DMS 273 treated with DMSO at 0.1 percent for 48 hours (cell line): ENCODE measurements at regions not wholly inside any gene's neighbourhood (a gene's known extent, or its start where the extent isn't known, plus 50 kb on each side); places are given as distances from the start of the nearest gene placed in this dataset.

ENCODE experiments used
- DNase-seq: peaks from one replicate; lab custom pipeline; 2025; lab: John Stamatoyannopoulos, UW

GRCh38 chr2:128791985-128792320, 473.3 kb upstream of the HS6ST1 start:
- DNase-seq: no peak

GRCh38 chr2:128792476-128793054, 473.9 kb upstream of the HS6ST1 start:
- no peak for DNase-seq

GRCh38 chr2:128793404-128793803, 474.7 kb upstream of the HS6ST1 start:
- no peak for DNase-seq

- no peak for DNase-seq
Measured at GRCh38 chr2:128794285-128794684, 475.6 kb upstream of the HS6ST1 start.

GRCh38 chr2:128796321-128796720, 477.7 kb upstream of the HS6ST1 start:
- no peak for DNase-seq

GRCh38 chr2:128797092-128797491, 478.4 kb upstream of the HS6ST1 start:
- DNase-seq: no peak

GRCh38 chr2:128797533-128797932, 478.9 kb upstream of the HS6ST1 start:
- DNase-seq: no peak

- DNase-seq: no peak
Measured at GRCh38 chr2:128797937-128798336, 479.3 kb upstream of the HS6ST1 start.

GRCh38 chr2:128798502-128799283, 480.0 kb upstream of the HS6ST1 start:
- DNase-seq: no peak

- DNase-seq: no peak
Measured at GRCh38 chr2:128799284-128799552, 480.6 kb upstream of the HS6ST1 start.

GRCh38 chr2:128799730-128800129, 481.1 kb upstream of the HS6ST1 start:
- no peak for DNase-seq

- DNase-seq: peak; percentile 25
Measured at GRCh38 chr2:128801576-128801975, 482.9 kb upstream of the HS6ST1 start.

GRCh38 chr2:128803222-128803621, 484.6 kb upstream of the HS6ST1 start:
- no peak for DNase-seq

- no peak for DNase-seq
Measured at GRCh38 chr2:128805237-128805636, 486.6 kb upstream of the HS6ST1 start.

GRCh38 chr2:128805918-128806317, 487.2 kb upstream of the HS6ST1 start:
- no peak for DNase-seq

- DNase-seq: no peak
Measured at GRCh38 chr2:128807317-128807716, 488.6 kb upstream of the HS6ST1 start.

GRCh38 chr2:128808462-128809258, 490.0 kb upstream of the HS6ST1 start:
- no peak for DNase-seq

- DNase-seq: no peak
Measured at GRCh38 chr2:128809259-128809636, 490.6 kb upstream of the HS6ST1 start.

- DNase-seq: no peak
Measured at GRCh38 chr2:128809880-128810279, 491.2 kb upstream of the HS6ST1 start.

GRCh38 chr2:128812183-128812940, 493.7 kb upstream of the HS6ST1 start:
- DNase-seq: no peak

GRCh38 chr2:128813352-128814034, 494.8 kb upstream of the HS6ST1 start:
- DNase-seq: no peak

- no peak for DNase-seq
Measured at GRCh38 chr2:128815248-128815647, 496.6 kb upstream of the HS6ST1 start.
